ENCODE measurements at regions not wholly inside any gene's neighbourhood (a gene's known extent, or its start where the extent isn't known, plus 50 kb on each side); places are given as distances from the start of the nearest gene placed in this dataset.
"Not testable (repeated sequence)": the region's sequence is repeated elsewhere in the genome, so short reads cannot be mapped to it uniquely, and the experiment has no call there.

DNA sequence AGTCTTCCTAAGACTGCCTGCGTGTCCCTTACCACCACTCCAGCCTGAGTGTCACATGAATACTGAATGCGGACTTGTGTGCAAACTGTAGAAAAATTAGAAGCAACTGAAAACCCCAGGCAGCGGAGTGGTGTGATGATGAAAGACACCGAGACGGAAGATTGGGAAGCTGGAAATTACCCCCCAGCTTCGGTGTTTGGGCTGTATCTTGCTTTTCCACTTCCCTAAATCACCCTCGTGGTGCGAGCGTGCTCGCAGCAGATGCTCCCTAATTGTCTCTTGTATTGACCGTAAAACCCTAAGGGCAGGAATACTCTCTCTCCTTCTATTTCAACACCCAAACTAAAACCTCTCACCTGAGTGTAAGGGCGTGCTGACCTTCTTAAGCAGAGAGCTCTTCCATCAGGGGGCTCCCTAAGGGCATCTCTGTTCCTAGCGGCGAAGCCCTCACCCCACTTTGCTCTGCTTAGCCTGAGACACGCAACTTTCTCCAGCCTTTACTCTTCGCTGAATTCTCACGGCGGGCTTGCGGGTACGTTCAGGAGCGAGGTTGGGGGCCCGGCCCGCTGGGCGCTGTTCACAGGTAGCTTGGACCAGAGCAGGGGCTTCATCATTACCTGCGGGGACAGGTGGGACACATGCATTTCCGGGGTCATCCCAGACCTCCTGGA, 62.4 kb downstream of the CRYBB2 start:
- intact Hi-C loops (cut with micrococcal nuclease): loop anchor here (10.0 kb wide), 1 partner anchor 303 kb away; no protein-coding TSS in a partner anchor
- Mint-ChIP-seq H3K4me3 (no peak overlapping the region), H3K27ac (no peak overlapping the region), H3K4me1 (ENCODE audit: low read depth) (peaks cover 11% of the 10 kb centered on the region), H3K36me3 (no peaks in the 10 kb centered on the region), H3K9me3 (no peaks in the 10 kb centered on the region), H3K27me3 (peaks cover 59% of the 10 kb centered on the region)
- CTCF ChIA-PET: no interaction called here
- no peak for DNase-seq
- POLR2A ChIA-PET: no interaction called here

DNA sequence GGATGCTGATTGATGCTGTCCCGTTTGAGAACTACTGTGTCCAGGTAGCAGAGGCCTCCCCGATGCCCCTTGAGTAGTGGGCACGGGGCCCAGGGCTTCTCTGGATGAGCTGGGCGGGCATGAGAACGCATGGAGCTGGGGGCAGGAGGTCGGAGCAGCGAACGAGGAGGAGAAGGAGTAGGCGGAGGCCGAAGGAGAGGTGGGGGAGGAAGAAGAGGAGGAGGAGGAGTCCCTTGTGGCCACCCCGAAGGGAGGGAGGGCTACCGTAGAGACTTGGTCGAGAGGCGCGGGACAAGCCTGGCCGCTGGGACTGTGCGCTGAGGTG, 62.9 kb downstream of the CRYBB2 start:
- CTCF ChIA-PET: no interaction called here
- Mint-ChIP-seq H3K27ac (no peak overlapping the region), H3K9me3 (no peaks in the 10 kb centered on the region)

DNA sequence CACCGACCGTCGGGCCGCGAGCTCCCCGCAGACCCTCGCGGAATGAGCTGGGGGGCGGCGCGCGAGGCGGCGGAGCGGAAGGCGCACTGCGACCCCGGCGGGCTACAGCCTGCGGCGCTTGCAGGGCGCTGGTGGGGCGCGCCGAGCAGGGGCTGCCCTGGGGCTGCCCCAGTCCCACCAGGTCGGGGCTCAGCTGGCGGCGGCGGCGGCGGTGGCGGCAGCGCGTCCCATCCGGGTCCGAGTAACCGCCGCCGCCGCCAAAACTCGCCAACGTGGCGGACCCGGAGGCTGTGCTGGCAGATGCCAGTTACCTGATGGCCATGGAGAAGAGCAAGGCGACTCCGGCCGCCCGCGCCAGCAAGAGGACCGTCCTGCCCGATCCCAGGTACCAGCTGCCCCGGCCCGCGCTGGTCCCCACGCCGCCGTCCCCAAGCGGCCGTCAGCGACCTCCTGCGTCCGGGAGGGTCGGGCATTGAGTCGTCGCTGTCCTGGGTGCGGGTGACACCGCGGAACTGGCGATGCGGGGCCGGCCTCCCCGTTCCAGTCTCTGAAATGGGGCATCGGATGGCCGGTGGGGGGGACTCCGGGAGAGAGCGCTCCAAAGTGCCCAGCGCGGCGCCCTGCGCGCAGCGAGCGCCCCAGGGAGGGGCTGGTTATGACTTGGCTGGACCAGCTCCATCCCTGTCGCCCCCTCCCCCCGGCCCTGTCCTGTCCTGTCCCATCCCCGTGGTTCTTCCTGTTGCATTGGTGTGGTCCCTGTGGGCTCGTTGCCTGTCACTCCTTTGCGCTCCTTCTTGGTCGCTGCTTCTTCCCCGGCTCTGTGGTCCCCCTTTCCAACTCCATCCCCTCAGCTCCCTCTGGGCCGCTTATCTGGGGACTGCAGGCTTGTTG, 63.5 kb downstream of the CRYBB2 start:
- Mint-ChIP-seq H3K4me1 (ENCODE audit: low read depth) (peaks cover 11% of the 10 kb centered on the region), H3K36me3 (no peaks in the 10 kb centered on the region), H3K27ac (no peak overlapping the region), H3K9me3 (no peaks in the 10 kb centered on the region), H3K4me3 (no peak overlapping the region), H3K27me3 (peaks cover 59% of the 10 kb centered on the region)
- ChIA-PET POLR2A (no interaction called here), CTCF (no interaction called here)
- intact Hi-C loops (cut with micrococcal nuclease): loop anchor here (10.0 kb wide), 1 partner anchor 302 kb away; no protein-coding TSS in a partner anchor
- no peak for DNase-seq

More for the DNA sequence above, 62.9 kb downstream of the CRYBB2 start:
- Mint-ChIP-seq H3K4me3 (no peak overlapping the region), H3K27me3 (peaks cover 59% of the 10 kb centered on the region), H3K36me3 (no peaks in the 10 kb centered on the region), H3K4me1 (ENCODE audit: low read depth) (peaks cover 11% of the 10 kb centered on the region)
- no peak for DNase-seq
- intact Hi-C loops (cut with micrococcal nuclease): loop anchor here (10.0 kb wide), 1 partner anchor 302 kb away; no protein-coding TSS in a partner anchor
- POLR2A ChIA-PET: no interaction called here

DNA sequence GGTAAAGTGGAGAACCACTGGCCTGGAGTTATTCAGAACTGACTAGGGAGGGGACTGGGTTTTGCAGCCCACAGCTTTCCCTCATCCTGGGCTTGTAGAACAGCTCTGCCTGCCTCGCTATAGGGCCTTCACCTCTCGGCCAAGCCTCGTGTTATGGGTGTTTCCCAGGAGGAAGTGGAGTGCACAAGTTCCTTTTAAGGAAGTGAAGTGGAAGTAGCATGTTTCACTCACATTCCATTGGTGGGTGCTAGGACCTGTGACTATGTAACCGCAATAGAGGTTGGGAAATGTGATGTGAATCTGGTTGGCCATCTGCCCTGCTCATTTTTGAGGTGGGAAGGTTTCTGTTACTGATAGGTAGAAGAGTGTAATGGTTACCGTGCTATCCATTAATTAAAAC, 69.0 kb downstream of the CRYBB2 start:
- POLR2A ChIA-PET; H3K9me3 Mint-ChIP-seq; CTCF ChIA-PET; H3K4me3 Mint-ChIP-seq; H3K4me1 Mint-ChIP-seq (ENCODE audit: low read depth); H3K36me3 Mint-ChIP-seq; DNase-seq; H3K27ac Mint-ChIP-seq: not testable (repeated sequence)
- intact Hi-C loops (cut with micrococcal nuclease): loop anchor here (10.0 kb wide), 1 partner anchor 296 kb away; no protein-coding TSS in a partner anchor
- H3K27me3 Mint-ChIP-seq: peaks cover 26% of the 10 kb centered on the region

DNA sequence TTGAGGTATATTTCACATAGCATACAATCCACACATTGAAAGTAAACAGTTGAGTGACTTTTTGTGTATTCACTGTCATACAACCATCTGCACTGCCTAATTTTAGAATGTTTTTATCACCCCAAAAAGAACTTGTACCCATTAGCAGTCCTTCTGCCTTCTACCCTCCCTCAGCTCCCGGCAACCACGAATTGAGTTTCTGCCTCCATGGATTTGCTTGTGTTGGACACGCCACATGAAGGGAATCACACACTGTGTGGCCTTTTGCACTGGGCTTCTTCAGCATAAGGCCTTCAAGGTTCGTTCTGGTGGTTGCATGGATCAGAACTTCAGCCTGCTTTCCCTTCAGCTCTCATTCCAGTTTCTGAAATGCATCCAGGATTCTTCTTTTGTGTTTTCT, 82.5 kb downstream of the CRYBB2 start:
- H3K27ac Mint-ChIP-seq; H3K4me1 Mint-ChIP-seq (ENCODE audit: low read depth); DNase-seq; CTCF ChIA-PET; intact Hi-C loops (cut with micrococcal nuclease); H3K36me3 Mint-ChIP-seq; POLR2A ChIA-PET; H3K9me3 Mint-ChIP-seq; H3K4me3 Mint-ChIP-seq: not testable (repeated sequence)
- H3K27me3 Mint-ChIP-seq: peaks cover 22% of the 10 kb centered on the region

DNA sequence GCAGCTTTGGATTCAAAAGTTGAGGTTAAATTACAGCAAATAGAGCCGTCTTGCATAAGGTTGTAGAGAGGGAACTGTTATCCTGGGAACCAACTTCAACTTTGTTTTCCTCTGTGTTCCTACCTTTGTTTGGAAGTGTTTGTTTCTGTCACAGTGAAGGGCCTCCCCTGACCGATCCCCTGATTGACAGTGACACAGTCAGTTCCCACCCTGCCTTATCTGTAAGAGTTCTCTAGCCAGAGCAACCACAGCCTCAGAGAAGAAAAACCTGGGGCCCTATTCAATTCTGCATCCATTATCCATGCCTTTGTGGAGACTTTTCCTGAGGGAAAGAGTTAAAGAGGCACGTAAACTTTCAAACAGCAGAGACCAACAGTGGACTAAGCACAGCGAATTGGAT, 90.1 kb downstream of the CRYBB2 start:
- H3K4me1 Mint-ChIP-seq (ENCODE audit: low read depth); CTCF ChIA-PET; H3K9me3 Mint-ChIP-seq; DNase-seq; H3K4me3 Mint-ChIP-seq; POLR2A ChIA-PET; H3K27ac Mint-ChIP-seq; H3K36me3 Mint-ChIP-seq; intact Hi-C loops (cut with micrococcal nuclease); H3K27me3 Mint-ChIP-seq: not testable (repeated sequence)

DNA sequence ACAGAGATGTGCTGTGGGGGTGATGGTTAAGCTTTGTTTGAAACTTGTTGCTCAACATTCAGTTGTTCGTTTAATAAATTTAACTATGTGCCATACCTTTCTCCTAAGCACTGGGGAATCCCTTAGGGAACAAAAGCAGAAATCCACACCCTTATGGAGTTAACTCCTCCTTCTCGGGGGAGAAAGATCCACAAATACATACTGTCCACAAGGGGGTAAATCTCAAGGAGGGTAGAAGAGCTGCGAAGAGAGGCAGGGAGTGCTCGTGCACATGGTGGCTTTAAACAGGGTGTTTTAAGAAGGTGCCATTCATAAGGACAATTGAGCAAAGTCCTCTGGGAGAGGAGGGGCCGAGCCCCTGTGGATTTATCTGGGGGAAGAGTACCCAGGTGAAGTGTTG, 92.5 kb downstream of the CRYBB2 start:
- DNase-seq; CTCF ChIA-PET; H3K4me1 Mint-ChIP-seq (ENCODE audit: low read depth); H3K36me3 Mint-ChIP-seq; POLR2A ChIA-PET; H3K27ac Mint-ChIP-seq; H3K27me3 Mint-ChIP-seq; H3K9me3 Mint-ChIP-seq; intact Hi-C loops (cut with micrococcal nuclease); H3K4me3 Mint-ChIP-seq: not testable (repeated sequence)

DNA sequence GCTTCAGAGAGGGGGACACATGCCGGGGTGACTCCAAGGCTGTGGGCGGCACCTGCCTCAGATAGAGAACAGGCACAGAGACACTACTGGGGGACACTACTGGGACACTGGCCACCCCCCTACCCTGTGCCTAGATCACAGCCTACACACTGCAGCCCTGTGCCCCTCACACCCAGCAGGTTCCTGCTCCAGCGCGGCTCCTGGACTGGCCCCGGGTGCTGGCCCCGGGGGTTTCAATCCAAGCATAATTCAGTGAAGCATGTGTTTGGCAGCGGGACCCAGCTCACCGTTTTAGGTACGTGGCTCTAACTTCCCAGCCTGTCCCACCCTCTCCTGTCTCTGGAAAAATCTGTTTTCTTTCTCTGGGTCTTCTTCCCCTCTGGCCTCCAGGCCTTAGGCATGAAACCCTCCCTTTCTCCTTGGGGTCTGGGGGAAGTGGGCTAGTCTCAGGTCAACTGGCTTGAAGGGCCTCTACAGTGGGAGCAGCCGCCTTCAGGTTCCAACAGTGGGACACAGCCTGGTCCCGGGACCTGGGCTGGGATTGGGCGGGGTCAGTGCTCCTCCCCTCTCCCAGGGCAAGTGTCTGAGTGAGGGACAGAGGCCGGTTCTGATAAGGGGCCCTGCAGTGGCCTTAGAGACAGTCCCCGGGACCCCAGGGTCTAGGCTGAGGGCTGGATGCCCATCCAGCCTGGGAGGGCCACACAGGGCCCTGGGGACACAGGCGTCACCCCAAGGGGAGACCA, 98.8 kb downstream of the CRYBB2 start:
- Mint-ChIP-seq H3K4me3 (no peak overlapping the region), H3K4me1 (ENCODE audit: low read depth) (no peaks in the 10 kb centered on the region), H3K36me3 (no peaks in the 10 kb centered on the region), H3K27me3 (no peaks in the 10 kb centered on the region), H3K9me3 (no peaks in the 10 kb centered on the region), H3K27ac (no peak overlapping the region)
- ChIA-PET POLR2A (no interaction called here), CTCF (no interaction called here)
- intact Hi-C loops (cut with micrococcal nuclease): no loop called here
- no peak for DNase-seq

DNA sequence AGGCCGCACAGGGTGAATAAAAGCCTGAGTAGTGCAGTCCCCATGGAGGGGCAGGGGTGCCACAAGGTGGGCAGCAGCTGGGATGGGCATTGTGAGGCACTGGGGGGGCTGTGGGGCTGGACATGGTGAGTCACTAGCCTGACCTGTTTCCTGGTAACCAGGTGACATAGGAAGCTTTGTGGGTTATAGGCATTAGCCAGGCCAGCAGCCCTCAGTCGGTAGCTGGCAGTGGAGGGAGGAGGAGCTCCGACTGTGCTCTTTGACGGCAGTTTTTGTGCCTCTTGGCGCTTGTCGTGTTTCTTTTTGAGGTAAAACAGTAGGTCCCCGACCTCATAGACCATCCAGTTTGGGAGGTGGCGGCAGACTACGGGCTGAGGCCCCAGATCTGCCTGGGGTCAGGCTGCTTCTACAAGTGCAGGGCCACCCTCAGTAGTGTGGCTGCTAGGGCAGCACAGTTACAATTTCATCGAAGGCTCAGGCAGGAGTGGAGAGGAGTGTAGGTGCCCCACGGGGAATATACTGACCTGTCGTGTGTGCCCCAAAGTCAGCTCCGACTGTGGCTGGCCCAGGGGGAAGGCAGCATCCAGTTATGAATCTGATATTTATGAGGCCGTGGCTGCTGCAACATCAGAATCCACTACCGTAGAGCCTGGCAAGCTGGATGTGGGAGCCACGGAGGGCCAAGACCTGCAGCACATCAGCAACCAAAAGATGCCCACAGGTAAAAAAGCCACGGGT, 107.7 kb downstream of the CRYBB2 start:
- H3K4me3 Mint-ChIP-seq: no peak overlapping the region
- no peaks in the 10 kb centered on the region for H3K36me3 Mint-ChIP-seq
- H3K4me1 Mint-ChIP-seq (ENCODE audit: low read depth): no peaks in the 10 kb centered on the region
- CTCF ChIA-PET: no interaction called here
- POLR2A ChIA-PET: no interaction called here
- intact Hi-C loops (cut with micrococcal nuclease): no loop called here
- DNase-seq: no peak
- H3K27ac Mint-ChIP-seq: no peak overlapping the region
- no peaks in the 10 kb centered on the region for H3K27me3 Mint-ChIP-seq
- no peaks in the 10 kb centered on the region for H3K9me3 Mint-ChIP-seq

DNA sequence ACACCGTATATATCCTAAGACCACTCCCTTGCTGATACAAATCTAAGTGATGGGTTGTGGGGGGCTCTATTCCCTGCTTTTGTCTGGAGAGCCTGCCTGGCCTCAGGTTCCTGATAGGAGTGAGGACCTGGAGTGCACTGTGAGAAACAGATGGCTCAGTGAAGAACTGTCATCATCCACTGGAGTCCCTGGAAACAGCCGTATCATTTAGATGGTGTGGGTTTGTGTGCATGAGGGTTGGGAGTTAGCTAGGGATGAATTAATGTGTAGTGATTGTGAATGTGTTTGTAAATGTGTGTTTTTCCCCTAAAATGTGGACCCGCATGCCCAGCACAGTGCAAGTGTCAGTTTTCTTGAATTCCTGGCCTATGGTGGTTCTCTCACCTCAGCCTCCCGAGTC, 111.6 kb downstream of the CRYBB2 start:
- DNase-seq: no peak
- intact Hi-C loops (cut with micrococcal nuclease): loop anchor here (10.0 kb wide), 2 partner anchors 96 to 246 kb away; no protein-coding TSS in a partner anchor
- Mint-ChIP-seq H3K36me3 (no peaks in the 10 kb centered on the region), H3K9me3 (no peaks in the 10 kb centered on the region), H3K27me3 (peaks cover 2% of the 10 kb centered on the region), H3K4me1 (ENCODE audit: low read depth) (peaks cover 4% of the 10 kb centered on the region), H3K4me3 (no peak overlapping the region), H3K27ac (no peak overlapping the region)
- ChIA-PET CTCF (no interaction called here), POLR2A (no interaction called here)

DNA sequence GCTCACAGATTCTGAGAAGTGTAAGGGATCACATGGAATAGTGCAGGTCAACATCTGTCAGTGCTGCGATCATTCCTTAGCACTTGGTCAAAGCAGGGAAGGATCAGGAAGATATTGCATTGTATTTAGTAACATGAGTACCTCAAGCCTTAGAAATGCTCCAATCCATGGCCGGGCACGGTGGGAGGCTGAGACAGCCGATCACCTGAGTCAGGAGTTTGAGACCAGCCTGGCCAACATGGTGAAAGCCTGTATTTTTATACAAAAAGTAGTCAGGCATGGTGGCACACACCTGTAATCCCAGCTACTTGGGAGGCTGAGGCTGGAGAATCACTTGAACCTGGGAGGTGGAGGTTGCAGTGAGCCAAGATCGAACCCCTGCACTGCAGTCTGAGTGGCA, 112.5 kb downstream of the CRYBB2 start:
- POLR2A ChIA-PET: not testable (repeated sequence)
- intact Hi-C loops (cut with micrococcal nuclease): loop anchor here (10.0 kb wide), 2 partner anchors 97 to 247 kb away; no protein-coding TSS in a partner anchor

DNA sequence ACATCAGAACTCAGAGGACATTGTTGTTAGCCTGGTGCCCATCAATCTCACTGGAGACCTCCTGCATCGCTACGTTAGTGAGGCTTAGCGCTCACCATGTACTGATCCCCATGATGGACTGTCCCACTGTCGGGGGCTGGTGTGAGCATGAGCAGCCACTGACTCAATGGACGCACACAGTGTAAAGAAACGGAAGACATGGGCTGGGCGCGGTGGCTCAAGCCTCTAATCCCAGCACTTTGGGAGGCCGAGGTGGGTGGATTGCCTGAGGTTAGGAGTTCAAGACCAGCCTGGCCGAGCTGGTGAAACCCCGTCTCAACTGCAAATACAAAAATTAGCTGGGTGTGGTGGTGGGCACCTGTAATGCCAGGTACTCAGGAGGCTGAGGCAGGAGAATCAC, 112.9 kb downstream of the CRYBB2 start:
- no peak overlapping the region for H3K4me3 Mint-ChIP-seq
- H3K4me1 Mint-ChIP-seq (ENCODE audit: low read depth): peaks cover 4% of the 10 kb centered on the region
- no peaks in the 10 kb centered on the region for H3K36me3 Mint-ChIP-seq
- H3K9me3 Mint-ChIP-seq: peaks cover 11% of the 10 kb centered on the region
- intact Hi-C loops (cut with micrococcal nuclease): loop anchor here (10.0 kb wide), 2 partner anchors 98 to 248 kb away; no protein-coding TSS in a partner anchor
- peaks cover 2% of the 10 kb centered on the region for H3K27me3 Mint-ChIP-seq
- ChIA-PET POLR2A (no interaction called here), CTCF (interaction anchor here (2.1 kb wide), 1 partner anchor 130 kb away, joined by 11 read pairs; no protein-coding TSS in a partner anchor)
- DNase-seq: no peak
- H3K27ac Mint-ChIP-seq: no peak overlapping the region

More for the DNA sequence above, 112.5 kb downstream of the CRYBB2 start:
- H3K36me3 Mint-ChIP-seq; CTCF ChIA-PET; H3K4me3 Mint-ChIP-seq; H3K27ac Mint-ChIP-seq; H3K9me3 Mint-ChIP-seq; DNase-seq; H3K4me1 Mint-ChIP-seq (ENCODE audit: low read depth); H3K27me3 Mint-ChIP-seq: not testable (repeated sequence)
